AG10803 (cell line): ENCODE measurements at regions not wholly inside any gene's neighbourhood (a gene's known extent, or its start where the extent isn't known, plus 50 kb on each side); places are given as distances from the start of the nearest gene placed in this dataset.

ENCODE experiments used
- DNase-seq: peaks from one replicate; pipeline ENCODE4 v3.0.0; 2010; ENCODE audit warnings: low read depth
- H3K4me3 ChIP-seq: 2 replicates; pipeline ENCODE4 v1.5.1; 2011; ENCODE audit warnings: mild to moderate bottlenecking, low read length, control low read depth
- TF ChIP-seq, protein P1 (sequence below): conservative IDR thresholded peaks from 2 replicates; pipeline ENCODE4 v1.5.1; 2011; ENCODE audit warnings: mild to moderate bottlenecking, low read length, control low read depth, inconsistent platforms

DNA sequence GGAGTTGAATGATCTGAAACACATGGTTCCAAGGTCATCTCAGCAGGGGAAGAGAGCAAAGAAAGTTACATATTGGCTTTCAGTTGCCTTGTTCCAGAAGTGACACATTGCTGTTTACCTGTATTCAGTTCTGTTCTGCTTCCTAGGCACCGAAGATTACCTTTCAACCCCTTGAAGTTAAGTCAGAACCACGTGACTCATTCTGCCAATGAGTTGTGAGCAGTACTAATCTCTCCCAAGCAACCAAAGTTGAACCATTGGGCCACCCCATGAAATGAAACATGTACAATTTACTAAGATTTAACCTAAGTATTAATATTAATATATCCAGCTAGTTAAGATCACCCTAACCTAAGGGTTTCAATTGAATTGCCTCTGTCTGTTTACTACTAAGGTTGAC lies 439.2 kb upstream of the MAF start:
- H3K4me3 ChIP-seq, result no peak overlapping the region
- DNase-seq, result no peak
- TF ChIP-seq, protein P1, sequence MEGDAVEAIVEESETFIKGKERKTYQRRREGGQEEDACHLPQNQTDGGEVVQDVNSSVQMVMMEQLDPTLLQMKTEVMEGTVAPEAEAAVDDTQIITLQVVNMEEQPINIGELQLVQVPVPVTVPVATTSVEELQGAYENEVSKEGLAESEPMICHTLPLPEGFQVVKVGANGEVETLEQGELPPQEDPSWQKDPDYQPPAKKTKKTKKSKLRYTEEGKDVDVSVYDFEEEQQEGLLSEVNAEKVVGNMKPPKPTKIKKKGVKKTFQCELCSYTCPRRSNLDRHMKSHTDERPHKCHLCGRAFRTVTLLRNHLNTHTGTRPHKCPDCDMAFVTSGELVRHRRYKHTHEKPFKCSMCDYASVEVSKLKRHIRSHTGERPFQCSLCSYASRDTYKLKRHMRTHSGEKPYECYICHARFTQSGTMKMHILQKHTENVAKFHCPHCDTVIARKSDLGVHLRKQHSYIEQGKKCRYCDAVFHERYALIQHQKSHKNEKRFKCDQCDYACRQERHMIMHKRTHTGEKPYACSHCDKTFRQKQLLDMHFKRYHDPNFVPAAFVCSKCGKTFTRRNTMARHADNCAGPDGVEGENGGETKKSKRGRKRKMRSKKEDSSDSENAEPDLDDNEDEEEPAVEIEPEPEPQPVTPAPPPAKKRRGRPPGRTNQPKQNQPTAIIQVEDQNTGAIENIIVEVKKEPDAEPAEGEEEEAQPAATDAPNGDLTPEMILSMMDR, result no peak

DNA sequence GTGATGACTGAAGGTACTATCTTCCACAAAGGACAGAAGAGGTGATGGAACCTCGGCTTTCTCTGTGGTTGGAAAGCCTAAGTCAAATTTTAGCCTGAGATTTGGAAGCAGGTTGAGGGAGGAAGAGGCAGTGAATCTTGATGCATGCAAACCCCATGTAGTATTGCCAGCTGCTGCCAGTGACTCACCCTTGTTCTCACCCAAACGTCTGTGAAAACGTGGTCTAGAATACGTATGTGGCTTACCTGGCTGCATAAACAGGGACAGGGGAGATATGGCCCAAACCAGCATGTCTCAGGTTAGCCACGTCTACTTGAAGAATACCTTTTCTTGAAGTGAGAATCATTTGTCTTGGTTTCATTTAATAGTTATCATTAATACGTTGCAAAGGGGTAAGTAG lies 438.0 kb upstream of the MAF start:
- no peak for DNase-seq
- no peak overlapping the region for H3K4me3 ChIP-seq
- TF ChIP-seq, protein P1, result no peak

DNA sequence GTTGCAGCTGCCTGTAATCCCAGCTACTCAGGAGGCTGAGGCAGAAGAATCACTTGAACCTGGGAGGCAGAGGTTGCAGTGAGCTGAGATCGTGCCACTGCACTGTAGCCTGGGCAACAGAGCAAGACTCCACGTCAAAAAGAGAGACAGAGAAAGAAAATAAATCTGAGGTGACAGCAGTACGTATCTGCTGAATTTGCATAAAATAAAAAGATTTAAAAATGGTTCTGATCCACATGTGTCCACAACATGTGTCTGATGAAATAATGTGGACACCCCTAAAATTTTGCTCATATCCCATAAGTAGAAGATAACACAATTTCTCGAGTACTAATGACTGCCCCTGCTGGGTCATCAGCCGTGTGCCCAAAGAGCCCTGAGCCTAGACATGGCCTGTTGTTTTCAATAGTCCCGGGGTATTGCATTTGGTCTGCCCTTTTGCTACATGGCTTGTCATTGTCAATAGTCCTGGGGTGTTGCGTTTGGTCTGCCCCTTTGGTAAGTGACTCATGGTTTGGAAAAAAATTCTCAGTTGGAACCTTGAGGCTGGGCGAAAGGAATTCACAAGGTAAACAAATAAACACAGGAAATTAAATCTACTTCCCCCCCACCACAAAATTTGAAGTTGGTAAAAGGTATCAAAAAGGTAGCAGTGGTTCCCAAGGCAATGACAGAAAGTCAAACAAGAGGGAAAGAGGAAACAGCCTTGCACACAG lies 434.6 kb upstream of the MAF start:
- no peak for DNase-seq
- H3K4me3 ChIP-seq, result no peak overlapping the region
- TF ChIP-seq, protein P1, result no peak

DNA sequence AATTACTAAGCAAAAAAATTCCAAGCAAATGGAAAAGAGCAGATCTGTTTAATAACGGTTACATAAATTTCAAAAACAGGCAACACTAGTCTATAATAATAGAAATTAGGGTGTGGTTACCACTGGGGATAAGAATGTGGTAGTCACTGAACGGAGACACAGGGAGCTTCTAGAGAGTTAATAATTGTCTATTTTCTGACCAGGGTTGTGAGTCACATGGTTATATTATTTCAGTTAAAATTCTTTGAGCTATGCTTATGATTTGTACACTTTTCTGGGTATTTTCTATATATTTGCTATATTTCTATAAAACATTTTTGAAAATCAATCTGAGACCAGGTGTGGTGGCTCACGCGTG lies 433.9 kb upstream of the MAF start:
- no peak for DNase-seq
- TF ChIP-seq, protein P1, result no peak
- no peak overlapping the region for H3K4me3 ChIP-seq

DNA sequence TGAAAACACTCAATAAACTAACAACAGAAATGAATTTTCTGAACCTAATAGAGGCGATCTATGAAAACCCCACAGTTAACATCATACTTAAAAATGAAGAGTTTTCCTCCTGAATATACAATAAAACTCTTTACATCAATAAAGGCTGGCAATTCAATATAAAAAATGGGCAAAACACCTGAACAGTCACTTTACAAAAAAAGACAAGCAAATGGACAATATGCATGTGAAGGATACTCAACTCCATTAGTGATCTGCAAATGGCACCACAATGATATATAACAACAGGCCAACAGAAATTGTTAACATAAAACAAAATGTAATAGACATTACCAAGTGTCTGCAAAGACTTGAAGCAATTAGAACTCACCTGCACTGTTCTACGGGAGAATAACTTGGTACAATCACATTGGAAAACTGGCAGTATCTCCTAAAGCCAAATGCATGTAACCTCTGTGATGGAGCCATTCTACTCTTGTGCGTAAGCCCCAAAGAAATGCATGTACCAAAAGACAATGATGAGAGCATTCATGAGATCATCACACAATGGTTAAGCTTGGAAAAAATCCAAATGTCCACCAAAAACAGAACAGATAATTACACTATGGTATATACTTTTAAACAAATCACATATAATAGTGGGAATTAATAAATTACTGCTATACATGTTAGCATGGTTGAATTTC lies 433.4 kb upstream of the MAF start:
- H3K4me3 ChIP-seq, result no peak overlapping the region
- TF ChIP-seq, protein P1, result no peak
- no peak for DNase-seq

DNA sequence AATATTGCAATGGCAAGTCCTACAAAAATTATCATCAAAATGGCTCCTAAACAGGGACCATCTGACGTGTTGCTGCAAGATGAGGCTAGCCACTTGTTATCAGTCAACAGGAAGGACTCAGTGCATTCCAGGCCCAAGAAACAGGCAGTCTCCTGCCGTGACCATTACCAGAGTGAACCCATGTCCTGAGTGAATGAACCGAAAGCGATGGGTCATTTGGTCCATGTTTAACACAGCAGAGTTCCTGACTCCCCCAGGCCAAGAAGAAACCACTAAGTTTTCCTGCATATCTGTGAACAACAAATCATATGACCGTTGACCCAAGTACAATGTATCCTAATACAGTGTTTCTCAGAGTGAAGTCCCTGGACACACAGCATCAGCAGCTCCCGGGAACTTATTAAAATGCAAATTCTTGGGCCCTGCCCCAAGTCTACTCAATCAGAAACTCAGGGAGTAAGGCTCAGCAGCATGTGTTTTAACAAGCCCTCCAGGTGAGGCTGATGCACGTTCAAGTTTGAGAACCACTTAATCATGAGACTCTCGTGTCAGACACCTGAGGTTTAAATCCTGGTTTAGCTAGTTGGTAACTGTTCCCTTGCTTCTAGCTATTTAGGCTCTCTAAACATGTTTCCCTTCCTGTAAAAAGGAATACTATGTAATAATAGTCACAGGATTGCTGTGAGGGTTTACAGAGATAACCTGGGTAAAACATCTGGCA lies 429.4 kb upstream of the MAF start:
- DNase-seq, result no peak
- no peak overlapping the region for H3K4me3 ChIP-seq
- TF ChIP-seq, protein P1, result no peak

DNA sequence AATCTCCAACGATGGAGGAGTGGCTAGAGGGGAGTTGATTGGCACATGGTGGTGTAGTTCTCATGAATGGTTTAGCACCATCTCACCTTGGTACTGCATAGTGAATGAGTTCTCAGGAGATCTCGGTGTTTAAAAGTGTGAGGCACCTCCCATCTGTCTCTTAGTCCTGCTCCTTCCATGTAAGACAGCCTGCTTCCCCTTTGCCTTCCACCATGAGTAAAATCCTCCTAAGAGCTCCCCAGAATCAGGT lies 428.8 kb upstream of the MAF start:
- H3K4me3 ChIP-seq, result no peak overlapping the region
- no peak for DNase-seq
- TF ChIP-seq, protein P1, result no peak
